GM12872 (cell line): ENCODE measurements at regions not wholly inside any gene's neighbourhood (a gene's known extent, or its start where the extent isn't known, plus 50 kb on each side); places are given as distances from the start of the nearest gene placed in this dataset.

Experiments used
- CTCF ChIP-seq: IDR thresholded peaks from 3 replicates; pipeline ENCODE4 v1.5.1; 2011; ENCODE audit warnings: low read depth, mild to moderate bottlenecking, low read length, moderate library complexity; ENCODE audit not compliant: insufficient read depth

DNA sequence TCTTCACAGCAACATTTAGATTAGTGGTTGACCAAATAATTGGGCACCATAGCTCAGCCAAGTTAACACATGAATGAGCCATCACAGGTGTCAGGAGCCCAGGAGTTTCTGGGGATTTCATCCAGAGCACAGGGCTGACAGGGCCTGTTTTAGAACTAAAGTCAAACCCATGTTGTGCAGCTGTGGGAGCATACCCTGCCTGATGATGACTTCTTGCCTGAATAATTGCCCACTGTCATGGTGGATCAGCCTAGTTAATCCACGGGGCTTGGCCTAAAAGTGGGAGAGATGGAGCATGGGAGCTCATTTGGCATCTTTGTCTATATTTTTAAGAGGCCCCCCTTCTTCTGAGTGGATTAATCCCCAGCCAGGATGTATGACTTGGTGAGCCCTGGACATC is 105.6 kb upstream of the GDNF start:
- no peak for TF ChIP-seq CTCF

- no peak for TF ChIP-seq CTCF
Observed at GRCh38 chr5:37940931-37941623, 101.2 kb upstream of the GDNF start.

GRCh38 chr5:37938861-37939260 is 99.0 kb upstream of the GDNF start:
- no peak for TF ChIP-seq CTCF

DNA sequence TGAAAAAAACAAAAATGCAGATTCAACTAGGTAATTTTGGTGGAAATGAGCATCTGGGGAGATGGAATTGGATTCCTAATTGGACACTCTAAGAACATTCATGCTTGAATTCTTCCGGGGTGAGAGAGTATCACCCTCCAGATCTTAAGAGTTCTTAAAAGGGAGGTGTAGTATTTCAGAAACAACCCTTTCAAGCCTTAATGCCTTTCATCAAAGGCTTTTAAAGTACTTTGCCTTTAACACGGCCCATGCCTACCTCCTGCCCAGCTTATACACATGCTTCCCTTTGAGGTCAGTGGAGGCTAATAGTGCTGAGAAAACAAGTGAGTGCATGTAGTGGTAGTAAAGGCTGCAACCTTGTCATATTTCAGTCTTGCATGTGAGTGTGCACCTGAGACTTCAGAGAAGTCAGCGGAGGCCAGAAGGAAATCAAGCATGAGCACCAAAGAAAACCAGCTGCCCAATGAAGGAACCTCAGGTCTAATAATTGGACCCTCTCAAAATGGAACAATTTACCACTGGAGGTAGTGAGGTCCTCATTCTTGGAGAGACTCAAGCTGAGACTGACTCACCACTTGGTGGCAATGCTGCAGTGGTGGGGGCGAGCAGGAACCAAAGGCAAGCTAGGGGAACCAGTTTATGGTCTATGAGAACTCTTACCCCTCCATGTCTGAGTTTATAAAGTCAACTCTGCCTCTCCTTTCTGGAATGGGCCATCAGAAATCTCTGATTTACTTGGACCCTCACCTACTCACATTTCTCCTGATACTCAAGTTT is 98.4 kb upstream of the GDNF start:
- TF ChIP-seq CTCF, result no peak

DNA sequence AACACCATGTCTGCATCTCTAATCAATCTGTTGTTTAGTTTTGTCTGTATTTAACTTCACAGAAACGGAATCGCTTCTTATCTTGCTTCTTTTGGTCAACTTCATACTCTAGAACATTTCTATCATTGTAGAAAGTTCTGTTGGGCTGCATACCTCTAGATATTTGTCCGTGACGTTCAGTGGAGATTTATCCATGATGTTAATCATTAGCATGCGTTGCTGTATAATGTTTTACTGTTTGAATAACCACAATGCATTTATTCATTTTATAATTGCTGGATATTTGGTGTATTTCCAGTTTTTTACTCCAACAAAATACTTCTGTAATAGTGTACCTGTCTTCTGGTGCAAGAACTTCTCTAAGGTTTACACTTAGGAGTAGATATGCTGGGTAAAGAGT is 96.2 kb upstream of the GDNF start:
- TF ChIP-seq CTCF, result no peak

DNA sequence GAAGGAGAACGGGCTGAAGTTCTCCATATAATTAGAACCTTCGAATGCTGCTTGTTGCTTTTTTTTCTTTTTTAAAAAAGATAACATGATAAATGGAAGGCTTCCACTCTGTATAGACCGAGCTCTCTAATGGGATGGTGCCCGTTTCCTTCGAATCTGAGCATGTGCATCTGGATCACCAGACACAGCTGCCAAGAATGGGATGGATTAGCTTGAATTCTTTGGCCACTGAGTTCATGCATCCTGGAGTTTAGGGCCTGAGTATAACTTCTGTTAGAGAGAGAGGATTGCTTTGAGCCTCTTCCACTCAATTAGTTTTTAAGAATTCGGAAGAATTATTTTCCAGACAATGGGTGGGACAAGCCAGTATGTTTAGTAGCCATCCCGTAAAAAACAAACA is 93.7 kb upstream of the GDNF start:
- TF ChIP-seq CTCF, result no peak

GRCh38 chr5:37932450-37932849 is 92.6 kb upstream of the GDNF start:
- TF ChIP-seq CTCF, result no peak
